ENCODE measurements at regions not wholly inside any gene's neighbourhood (a gene's known extent, or its start where the extent isn't known, plus 50 kb on each side); places are given as distances from the start of the nearest gene placed in this dataset.
"Not testable (repeated sequence)": the region's sequence is repeated elsewhere in the genome, so short reads cannot be mapped to it uniquely, and the experiment has no call there.

- peak; percentile 95 for TF ChIP-seq CTCF (IDR thresholded peaks at IDR 0.05; ENCODE audit: extremely low read depth, missing control alignments)
- DNase-seq (ENCODE audit: low spot score) = peak; percentile 62
These were observed 1037.8 kb downstream of the TMEM121 start for GRCh38 chr14:106564058-106564643.

- DNase-seq (ENCODE audit: low spot score) = peak; percentile 11
- no peak for TF ChIP-seq CTCF (IDR thresholded peaks at IDR 0.05; ENCODE audit: extremely low read depth, missing control alignments)
These were observed 1052.1 kb downstream of the TMEM121 start for GRCh38 chr14:106578481-106578880.

- no peak for TF ChIP-seq CTCF (IDR thresholded peaks at IDR 0.05; ENCODE audit: extremely low read depth, missing control alignments)
- no peak for DNase-seq (ENCODE audit: low spot score)
These were observed 1052.7 kb downstream of the TMEM121 start for GRCh38 chr14:106579084-106579483.

- TF ChIP-seq CTCF (IDR thresholded peaks at IDR 0.05; ENCODE audit: extremely low read depth, missing control alignments) = no peak
- DNase-seq (ENCODE audit: low spot score) = no peak
These were observed 1059.3 kb downstream of the TMEM121 start for GRCh38 chr14:106585692-106586091.

- peak; percentile 83 for TF ChIP-seq CTCF (IDR thresholded peaks at IDR 0.05; ENCODE audit: extremely low read depth, missing control alignments)
- peak; percentile 69 for DNase-seq (ENCODE audit: low spot score)
These were observed 1059.8 kb downstream of the TMEM121 start for GRCh38 chr14:106586098-106586704.

- DNase-seq (ENCODE audit: low spot score) = not testable (repeated sequence)
These were observed 1065.2 kb downstream of the TMEM121 start for GRCh38 chr14:106591539-106591938.

GRCh38 chr14:106592115-106592852, 1065.9 kb downstream of the TMEM121 start:
- TF ChIP-seq CTCF (IDR thresholded peaks at IDR 0.05; ENCODE audit: extremely low read depth, missing control alignments) = peak; percentile 7
- not testable (repeated sequence) for DNase-seq (ENCODE audit: low spot score)

Measured in GM20000 (cell line).